ENCODE measurements at regions not wholly inside any gene's neighbourhood (a gene's known extent, or its start where the extent isn't known, plus 50 kb on each side); places are given as distances from the start of the nearest gene placed in this dataset.

GRCh38 chr2:116545286-116546068 lies 1269.0 kb upstream of the DDX18 start:
- TF ChIP-seq, protein P1, sequence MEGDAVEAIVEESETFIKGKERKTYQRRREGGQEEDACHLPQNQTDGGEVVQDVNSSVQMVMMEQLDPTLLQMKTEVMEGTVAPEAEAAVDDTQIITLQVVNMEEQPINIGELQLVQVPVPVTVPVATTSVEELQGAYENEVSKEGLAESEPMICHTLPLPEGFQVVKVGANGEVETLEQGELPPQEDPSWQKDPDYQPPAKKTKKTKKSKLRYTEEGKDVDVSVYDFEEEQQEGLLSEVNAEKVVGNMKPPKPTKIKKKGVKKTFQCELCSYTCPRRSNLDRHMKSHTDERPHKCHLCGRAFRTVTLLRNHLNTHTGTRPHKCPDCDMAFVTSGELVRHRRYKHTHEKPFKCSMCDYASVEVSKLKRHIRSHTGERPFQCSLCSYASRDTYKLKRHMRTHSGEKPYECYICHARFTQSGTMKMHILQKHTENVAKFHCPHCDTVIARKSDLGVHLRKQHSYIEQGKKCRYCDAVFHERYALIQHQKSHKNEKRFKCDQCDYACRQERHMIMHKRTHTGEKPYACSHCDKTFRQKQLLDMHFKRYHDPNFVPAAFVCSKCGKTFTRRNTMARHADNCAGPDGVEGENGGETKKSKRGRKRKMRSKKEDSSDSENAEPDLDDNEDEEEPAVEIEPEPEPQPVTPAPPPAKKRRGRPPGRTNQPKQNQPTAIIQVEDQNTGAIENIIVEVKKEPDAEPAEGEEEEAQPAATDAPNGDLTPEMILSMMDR (IDR thresholded peaks at IDR 0.05): no peak
- TF ChIP-seq POLR2A (IDR thresholded peaks at IDR 0.05): no peak
